ENCODE measurements at regions not wholly inside any gene's neighbourhood (a gene's known extent, or its start where the extent isn't known, plus 50 kb on each side); places are given as distances from the start of the nearest gene placed in this dataset.

DNA sequence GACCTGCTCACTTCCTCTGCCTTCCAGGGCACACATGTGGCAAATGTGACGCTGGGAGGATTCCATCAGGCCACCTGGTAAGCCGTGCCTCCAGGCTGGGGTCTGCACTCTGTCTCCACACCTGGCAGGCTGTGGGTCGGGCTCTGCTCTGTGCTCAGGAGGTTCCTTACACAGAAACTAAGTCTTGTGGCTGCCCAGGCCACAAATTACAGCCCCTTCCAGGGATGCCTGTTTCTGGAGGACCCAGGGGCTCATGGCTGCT lies 58.2 kb downstream of the RMI2 start:
- TF ChIP-seq POLR2AphosphoS5 (IDR thresholded peaks at IDR 0.05; ENCODE audit: low read depth, low read length) (no peak), SIN3A (IDR thresholded peaks at IDR 0.05; ENCODE audit: borderline replicate concordance, insufficient read depth, low read length) (no peak), FOXP2 (optimal IDR thresholded peaks at IDR 0.05; ENCODE audit: borderline replicate concordance, extremely low read depth, extremely low read length, insufficient read depth) (no peak), TAF1 (IDR thresholded peaks at IDR 0.05; ENCODE audit: borderline replicate concordance, insufficient read depth, low read length) (no peak)
- TF ChIP-seq, protein P1, sequence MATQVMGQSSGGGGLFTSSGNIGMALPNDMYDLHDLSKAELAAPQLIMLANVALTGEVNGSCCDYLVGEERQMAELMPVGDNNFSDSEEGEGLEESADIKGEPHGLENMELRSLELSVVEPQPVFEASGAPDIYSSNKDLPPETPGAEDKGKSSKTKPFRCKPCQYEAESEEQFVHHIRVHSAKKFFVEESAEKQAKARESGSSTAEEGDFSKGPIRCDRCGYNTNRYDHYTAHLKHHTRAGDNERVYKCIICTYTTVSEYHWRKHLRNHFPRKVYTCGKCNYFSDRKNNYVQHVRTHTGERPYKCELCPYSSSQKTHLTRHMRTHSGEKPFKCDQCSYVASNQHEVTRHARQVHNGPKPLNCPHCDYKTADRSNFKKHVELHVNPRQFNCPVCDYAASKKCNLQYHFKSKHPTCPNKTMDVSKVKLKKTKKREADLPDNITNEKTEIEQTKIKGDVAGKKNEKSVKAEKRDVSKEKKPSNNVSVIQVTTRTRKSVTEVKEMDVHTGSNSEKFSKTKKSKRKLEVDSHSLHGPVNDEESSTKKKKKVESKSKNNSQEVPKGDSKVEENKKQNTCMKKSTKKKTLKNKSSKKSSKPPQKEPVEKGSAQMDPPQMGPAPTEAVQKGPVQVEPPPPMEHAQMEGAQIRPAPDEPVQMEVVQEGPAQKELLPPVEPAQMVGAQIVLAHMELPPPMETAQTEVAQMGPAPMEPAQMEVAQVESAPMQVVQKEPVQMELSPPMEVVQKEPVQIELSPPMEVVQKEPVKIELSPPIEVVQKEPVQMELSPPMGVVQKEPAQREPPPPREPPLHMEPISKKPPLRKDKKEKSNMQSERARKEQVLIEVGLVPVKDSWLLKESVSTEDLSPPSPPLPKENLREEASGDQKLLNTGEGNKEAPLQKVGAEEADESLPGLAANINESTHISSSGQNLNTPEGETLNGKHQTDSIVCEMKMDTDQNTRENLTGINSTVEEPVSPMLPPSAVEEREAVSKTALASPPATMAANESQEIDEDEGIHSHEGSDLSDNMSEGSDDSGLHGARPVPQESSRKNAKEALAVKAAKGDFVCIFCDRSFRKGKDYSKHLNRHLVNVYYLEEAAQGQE (IDR thresholded peaks at IDR 0.05; ENCODE audit: insufficient read depth in 1 of 2, low read depth in 2 of 2, low read length in 2 of 2) = no peak

Measured in PFSK-1 (cell line).